ENCODE measurements at regions not wholly inside any gene's neighbourhood (a gene's known extent, or its start where the extent isn't known, plus 50 kb on each side); places are given as distances from the start of the nearest gene placed in this dataset.

DNA sequence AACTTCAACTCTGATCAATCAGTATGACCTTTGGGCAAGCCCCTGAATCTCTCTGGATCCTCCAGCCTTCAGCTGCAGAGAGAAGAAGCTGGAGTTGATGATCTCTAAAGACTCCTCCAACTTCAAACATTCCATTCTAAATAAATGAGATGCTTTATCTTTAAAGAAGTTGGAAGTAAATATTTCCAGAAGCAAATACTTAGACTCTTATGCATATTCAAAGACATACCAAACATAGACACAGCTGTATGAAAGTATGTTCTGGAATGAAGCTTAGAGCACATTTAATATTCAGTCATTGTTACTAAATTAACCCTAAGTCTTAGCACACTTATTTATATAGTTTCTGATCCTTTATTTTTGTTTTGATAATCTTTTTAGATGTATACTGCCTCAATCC, 77.6 kb upstream of the ACP3 start:
- no peak for DNase-seq

DNA sequence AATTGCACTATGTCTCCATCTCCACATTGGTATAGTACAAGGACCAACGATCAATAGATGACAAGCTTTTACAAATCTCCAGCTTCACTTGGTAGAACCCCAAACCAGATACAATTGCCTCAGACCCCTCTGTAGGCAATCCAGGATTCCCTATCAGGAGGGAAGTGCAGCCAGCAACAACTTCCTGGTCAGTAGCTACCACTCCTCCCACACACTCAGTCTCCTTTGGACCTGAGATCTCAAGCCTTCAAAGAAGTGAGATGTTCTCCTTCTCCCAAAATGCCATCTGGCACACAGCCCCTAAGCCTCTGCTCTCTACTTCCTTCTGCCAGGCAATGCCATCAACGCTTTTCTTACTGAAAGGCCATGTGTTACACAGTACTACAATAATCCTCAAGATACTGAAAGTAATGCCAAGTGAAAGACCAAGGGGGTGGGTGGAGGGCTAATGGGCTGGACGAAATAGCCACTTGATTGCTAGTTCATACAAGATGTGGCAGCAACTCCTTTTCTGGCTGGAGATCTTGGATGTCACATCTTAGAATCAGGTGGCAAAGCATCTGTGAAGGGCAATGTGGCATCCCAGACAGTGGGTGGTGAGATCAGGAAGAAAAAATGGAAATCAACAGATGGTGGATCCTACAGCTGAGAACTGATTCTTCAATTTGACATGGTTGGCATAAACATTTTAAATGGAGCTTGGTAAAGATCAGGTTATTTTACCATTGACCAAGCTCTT, 75.3 kb upstream of the ACP3 start:
- DNase-seq, result no peak

DNA sequence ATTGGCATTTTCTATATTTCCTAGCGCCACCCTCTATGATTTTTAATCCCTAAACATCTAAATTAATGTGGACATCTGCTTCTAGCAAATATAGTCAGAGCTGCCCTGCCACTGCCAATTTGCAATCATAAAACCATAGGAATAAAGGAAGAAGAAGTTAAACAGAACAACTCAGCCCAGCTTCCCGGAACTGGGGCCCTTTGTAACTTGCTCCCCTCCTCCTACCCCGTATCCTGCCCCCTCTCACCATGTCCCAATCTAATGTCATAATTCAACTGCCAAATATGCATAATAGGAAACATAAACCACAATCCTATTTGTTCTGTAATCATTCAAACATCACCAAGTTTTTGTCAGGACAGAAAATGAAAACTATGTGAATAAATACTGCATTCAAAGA, 74.4 kb upstream of the ACP3 start:
- no peak for DNase-seq

DNA sequence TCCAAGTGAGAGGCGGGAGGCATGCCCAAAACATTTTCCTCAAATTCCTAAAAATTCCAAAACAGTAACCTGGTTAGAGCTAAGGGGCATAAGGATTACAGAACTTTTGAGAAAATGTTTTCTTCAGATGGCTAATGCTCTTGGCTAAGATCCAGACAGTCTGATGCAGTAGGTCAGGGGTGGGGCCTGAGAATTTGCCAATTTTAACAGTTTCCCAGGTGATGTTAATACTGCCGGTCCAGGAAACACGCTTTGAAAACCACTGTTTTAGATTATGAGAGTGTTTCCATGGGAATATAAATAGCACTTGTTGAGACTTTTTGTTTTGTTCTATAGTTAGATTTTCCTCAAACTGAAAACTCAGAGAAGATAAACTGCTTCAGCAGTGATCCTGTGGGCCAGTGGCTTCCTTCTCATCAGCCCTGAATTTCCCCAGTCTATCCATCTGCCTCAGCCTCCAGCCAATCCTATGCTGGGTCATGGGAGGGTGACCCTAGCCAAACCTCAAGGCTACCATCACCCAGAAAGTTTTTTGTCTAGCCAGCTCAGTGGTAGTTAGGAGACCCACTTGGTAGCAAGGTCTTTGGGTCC, 71.6 kb upstream of the ACP3 start:
- DNase-seq, result no peak

DNA sequence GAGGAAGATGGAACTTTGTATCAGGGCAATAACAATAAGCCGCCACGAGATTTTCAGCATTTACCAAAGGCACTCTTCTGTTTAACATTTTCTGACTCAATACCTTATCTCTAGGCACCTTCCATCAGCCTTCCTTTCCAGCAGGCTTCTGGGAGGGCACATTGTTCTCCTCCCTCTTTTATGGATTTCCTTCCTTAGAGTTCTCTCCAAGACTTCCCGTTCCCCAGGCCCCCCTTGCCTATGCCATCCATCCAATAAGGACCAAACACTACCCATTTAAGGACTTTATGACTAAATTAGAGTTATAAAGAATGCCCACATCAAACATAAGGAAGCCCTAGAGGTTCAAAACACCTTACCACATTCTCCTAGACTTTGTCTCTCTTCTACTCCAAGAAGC, 71.0 kb upstream of the ACP3 start:
- DNase-seq, result no peak

DNA sequence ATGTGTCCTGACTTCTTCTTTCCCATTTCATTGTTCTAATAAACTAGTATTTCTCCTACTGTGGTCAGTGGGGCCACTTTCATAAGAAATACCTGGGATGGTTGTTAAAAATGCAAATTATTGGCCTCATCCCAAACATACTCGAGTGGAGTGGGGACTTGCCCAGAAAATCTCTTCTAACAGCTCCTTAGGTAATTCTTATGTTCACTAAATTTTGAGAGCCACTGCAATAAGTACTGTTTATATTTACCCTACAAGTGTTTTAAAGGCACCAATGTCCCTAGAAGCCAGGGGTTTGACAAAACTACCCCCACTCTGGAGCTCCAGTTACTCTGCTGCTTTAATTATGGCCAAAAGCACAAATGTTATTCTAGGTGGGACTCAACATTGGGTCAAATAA, 70.0 kb upstream of the ACP3 start:
- no peak for DNase-seq

DNA sequence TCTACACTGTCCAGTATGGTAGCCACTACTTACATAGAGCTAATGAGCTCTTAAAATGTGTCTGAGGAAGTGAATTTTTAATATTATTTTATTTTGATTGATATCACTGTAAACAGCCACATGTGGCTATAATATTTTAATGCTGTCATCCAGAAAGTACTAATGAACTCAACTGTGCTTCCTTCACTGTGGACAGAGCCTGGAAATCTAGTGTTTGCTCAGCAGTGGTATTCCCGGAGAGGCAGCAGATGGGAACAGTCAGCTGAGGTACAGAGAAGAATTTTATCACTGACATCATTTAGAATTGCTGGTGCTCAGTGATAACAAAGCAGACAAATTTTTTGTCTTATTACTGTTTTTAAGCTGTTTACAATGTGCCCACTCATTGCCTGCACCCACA, 68.7 kb upstream of the ACP3 start:
- DNase-seq, result no peak

DNA sequence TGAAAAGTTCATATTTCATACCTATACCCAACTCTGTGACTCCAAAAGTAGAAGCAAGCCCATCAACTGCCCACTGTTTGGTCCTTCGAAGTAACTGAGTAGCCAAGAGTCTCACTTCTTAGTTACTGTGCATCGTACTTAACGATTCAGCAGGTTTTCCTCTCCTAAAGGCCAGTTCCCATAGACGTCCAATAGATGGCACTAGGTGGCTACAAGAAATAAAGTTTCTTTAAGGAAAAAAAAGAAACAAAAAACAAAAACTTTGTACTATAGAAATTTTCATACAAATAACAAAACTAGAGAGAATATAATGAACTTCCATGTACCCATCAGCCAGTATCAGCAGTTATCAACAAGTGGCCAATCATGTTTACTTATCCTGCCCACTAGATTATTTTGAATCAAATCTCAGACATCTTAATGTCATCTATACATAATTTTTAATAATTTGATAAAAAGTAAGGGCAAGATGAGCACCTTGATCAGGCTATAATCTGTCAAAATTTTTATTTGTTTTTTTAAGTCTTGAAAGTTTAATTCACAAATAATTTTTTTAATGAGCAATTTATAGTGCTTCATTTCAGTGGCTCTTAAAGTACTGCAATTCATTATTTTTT, 63.8 kb upstream of the ACP3 start:
- DNase-seq, result peak; percentile 30

DNA sequence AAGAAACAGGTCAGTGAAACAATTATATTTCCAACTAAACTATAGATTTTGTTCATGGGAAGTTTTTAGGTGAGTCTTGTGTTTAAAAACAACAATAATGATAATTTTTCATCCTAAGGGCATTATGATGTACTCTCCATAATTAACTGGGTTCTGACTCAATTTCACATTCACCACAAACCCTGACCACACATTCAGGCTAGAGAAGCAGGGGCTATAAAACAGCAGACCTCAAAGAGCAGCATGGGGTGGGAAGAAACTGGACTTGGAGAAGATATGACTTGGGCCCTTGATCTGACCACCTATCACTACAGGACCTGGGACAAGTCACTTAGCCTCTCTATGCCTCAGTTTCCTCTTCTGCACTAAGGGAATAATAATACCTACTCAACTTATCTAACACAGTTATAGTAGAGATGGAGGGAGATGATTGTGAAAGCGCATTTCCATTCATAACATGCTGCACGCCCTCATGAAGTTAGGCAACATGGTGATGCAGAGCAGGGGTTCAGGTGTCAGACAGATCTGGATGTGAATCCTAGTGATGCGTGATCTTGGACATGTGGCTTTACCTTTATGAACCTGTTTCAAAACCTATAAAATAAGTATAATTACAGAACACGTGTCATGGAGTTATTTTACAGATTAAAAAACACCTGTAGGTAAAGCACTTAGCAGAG, 63.0 kb upstream of the ACP3 start:
- DNase-seq, result no peak

DNA sequence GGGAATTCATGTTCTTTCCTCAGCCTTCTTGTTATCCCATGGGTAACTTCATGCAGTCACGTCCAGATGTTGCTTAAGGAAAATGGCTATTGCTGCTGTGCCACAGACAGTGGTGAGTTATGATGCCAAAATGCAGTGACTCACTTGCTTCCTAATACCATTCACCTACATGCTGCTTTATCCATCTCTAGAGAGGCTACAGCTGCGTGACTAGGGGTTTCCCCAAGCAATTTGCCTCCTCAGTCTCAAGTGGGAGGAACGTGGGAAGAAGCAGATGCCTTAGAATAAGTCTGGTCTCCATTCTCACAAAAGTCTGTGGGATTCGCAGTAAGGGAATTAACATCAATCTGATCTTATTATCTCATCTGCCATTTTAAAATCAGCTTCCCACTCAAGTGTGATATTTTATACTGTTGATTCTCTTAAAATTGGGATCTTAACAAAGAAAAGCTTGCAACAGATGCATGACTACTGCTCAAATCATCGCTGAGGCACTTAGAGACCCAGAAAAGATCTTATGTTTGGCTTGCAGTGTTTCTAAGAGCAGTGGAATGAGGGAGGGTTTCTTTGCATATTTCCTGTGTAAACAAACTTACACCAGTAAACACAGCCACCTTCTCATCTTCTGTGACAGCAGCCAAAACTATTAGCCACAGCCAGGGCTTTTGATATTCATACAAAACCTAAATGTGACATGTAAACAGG, 62.0 kb upstream of the ACP3 start:
- DNase-seq, result no peak

DNA sequence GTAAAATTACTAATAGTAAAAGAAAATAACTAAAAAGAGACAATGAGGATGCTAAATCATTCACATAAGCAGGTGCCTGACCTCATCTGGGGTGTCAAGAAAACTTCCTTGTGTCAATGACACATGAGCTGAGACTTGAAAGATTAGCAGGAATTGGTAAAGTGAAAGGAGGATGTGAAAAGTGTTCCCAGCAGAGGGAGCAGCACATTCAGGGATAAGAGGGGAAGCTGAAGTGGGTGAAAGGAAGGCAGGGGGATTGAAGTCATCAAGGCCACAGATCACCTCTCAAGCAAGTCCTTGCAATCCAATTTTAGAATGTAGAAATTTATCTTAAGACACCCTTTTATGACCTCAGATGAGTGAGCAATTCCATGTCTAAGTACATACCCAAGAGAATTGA, 60.2 kb upstream of the ACP3 start:
- DNase-seq, result no peak

DNA sequence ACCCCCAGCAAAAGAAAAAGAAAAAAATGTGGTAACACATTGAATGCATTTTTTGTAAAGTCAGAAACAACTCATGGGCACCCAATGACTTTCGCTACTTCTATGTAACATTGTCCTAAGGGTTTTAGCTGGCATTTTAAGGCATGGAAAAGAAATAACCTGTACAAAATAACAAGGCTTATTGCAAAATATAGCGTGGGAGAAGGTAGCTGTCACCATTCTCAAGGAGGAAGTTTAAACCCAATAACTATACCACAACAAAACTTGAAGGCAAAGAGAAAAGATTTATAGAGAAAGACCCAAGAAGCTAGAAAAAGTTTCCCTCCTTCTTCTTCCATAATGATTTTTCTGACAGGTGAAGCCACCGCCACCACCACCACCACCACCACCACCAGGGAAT, 55.7 kb upstream of the ACP3 start:
- DNase-seq, result no peak

DNA sequence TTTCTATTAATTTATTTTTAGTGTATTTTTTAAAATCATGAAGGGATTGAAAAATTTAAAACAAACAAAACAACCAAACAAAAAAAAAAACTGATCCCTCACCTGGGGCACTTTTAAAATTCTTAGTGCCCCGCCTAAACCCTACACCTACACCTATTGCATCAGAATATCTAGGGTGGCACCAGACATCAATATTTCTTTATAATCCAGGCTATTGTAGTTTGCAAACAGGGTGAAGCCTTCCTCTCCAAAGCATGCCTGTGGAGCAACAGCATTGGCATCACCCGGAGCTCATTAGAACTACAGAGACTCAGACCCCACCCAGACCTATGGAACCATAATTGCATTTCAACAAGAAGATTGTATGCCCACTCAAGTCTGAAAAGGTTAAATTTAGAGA, 54.9 kb upstream of the ACP3 start:
- no peak for DNase-seq

DNA sequence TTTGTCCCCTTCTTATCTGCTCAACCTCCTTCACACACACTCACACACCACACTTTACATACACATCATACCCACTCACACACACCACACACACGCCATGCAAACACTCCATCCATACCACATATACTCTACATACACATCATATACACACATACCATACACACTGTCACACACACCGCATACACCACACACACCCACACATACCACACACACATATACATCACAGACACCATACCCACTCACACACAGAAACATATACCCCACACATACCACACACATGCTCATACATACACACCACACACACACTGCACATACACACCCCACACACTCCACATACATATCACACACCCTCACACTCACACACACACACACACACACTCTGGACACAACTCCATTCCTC, 54.3 kb upstream of the ACP3 start:
- DNase-seq, result no peak

DNA sequence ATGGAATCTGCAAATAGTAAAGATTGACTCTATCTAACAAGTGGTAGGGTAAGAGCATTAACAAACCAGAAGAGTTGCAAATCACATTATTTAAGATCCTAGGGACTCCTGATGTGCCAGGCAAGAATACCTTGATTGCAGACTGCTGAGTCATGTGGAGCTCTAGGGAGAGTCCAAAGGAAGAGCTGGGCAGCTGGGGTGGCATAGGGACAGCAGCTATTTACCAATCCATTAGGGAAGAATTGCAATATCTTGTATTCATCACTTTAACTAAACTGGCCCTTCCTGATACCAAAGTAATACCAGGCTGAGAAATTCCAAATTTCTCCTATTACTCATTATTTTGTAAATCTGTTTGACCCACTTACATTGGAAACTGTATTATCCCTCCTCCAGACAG, 52.2 kb upstream of the ACP3 start:
- no peak for DNase-seq

DNA sequence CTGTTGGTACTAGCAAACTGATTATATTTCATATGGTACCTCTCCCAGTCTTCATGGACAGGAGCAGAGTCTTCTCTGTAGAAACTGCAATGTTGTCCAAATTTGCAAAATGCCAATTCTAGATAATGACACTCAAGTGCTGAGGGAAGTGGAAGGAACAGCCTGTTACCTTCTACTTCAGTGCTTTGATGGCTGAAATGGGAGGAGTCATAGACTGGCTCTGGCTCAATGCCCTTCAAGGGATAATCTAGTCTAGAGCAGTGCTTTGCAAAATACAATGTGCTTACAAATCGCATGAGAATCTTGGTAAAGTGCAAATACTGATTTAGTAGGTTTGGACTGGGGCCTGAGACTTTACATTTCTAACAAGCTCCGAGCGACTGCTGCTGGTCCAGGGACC, 51.7 kb upstream of the ACP3 start:
- DNase-seq, result no peak

DNA sequence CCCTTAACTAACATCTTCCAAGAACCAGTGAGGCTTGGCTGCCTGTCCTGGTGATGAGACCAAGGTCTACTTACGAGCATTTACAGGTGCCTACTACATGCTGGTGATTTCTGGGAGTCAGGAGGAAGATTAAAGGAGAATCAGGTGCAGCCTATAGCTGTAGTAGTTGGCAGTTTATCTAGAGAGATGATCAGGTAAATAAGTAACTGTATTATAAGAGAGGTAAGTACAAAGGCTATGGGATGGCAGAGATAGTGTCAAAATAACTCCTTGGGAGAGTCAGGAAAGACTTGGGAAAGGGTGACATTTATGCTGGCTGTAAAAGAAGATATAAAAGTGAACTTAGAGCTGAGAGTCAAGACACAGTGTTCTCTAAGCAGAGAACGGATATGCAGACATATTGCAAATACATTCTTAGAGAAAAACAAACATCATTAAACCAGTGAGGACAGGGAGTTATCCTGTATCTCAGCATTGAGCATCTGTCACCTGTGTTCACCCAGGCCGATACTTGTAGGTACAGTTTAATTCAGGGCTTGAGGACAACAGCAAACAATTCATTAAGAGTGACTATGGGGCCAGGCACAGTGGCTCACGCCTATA, 49.7 kb upstream of the ACP3 start:
- no peak for DNase-seq

All from COR-L47 (cell line).